ENCODE measurements at regions not wholly inside any gene's neighbourhood (a gene's known extent, or its start where the extent isn't known, plus 50 kb on each side); places are given as distances from the start of the nearest gene placed in this dataset.

- H3K27ac ChIP-seq, result no peak overlapping the region
- intact Hi-C loops (cut with DNase I), result no loop called here
- peak; percentile 78 for TF ChIP-seq CTCF (IDR thresholded peaks at IDR 0.05)
- no peaks in the 10 kb centered on the region for H3K9me3 ChIP-seq
- ATAC-seq (peak; percentile 57), DNase-seq (no peak)
- no peaks in the 10 kb centered on the region for H3K36me3 ChIP-seq
- H3K4me1 ChIP-seq, result no peaks in the 10 kb centered on the region
- H3K4me3 ChIP-seq, result no peak overlapping the region
- peaks cover 13% of the 10 kb centered on the region for H3K27me3 ChIP-seq
Observed at GRCh38 chr2:60641811-60642788, 88.6 kb upstream of the BCL11A start.

- Histone ChIP-seq H3K4me3 (no peak overlapping the region), H3K9me3 (no peaks in the 10 kb centered on the region), H3K36me3 (no peaks in the 10 kb centered on the region), H3K27me3 (peaks cover 14% of the 10 kb centered on the region), H3K27ac (no peak overlapping the region), H3K4me1 (no peaks in the 10 kb centered on the region)
- intact Hi-C loops (cut with DNase I), result no loop called here
- TF ChIP-seq CTCF (IDR thresholded peaks at IDR 0.05), result no peak
- DNase-seq, result no peak
- no peak for ATAC-seq
Observed at GRCh38 chr2:60643747-60644146, 90.3 kb upstream of the BCL11A start.

GRCh38 chr2:60644951-60645350 lies 91.5 kb upstream of the BCL11A start:
- no peak for ATAC-seq
- H3K27me3 ChIP-seq, result peaks cover 14% of the 10 kb centered on the region
- H3K9me3 ChIP-seq, result no peaks in the 10 kb centered on the region
- intact Hi-C loops (cut with DNase I), result no loop called here
- no peaks in the 10 kb centered on the region for H3K36me3 ChIP-seq
- no peak overlapping the region for H3K4me3 ChIP-seq
- no peak for DNase-seq
- no peak for TF ChIP-seq CTCF (IDR thresholded peaks at IDR 0.05)
- no peak overlapping the region for H3K27ac ChIP-seq
- no peaks in the 10 kb centered on the region for H3K4me1 ChIP-seq

GRCh38 chr2:60648191-60648590 lies 94.7 kb upstream of the BCL11A start:
- peaks cover 14% of the 10 kb centered on the region for H3K27me3 ChIP-seq
- ATAC-seq (no peak), DNase-seq (no peak)
- intact Hi-C loops (cut with DNase I), result no loop called here
- TF ChIP-seq CTCF (IDR thresholded peaks at IDR 0.05), result no peak
- no peak overlapping the region for H3K27ac ChIP-seq
- H3K9me3 ChIP-seq, result no peaks in the 10 kb centered on the region
- no peak overlapping the region for H3K4me3 ChIP-seq
- H3K4me1 ChIP-seq, result no peaks in the 10 kb centered on the region
- no peaks in the 10 kb centered on the region for H3K36me3 ChIP-seq

GRCh38 chr2:60649721-60650120 lies 96.3 kb upstream of the BCL11A start:
- intact Hi-C loops (cut with DNase I), result no loop called here
- ATAC-seq (no peak), DNase-seq (no peak)
- H3K4me3 ChIP-seq, result no peak overlapping the region
- peaks cover 14% of the 10 kb centered on the region for H3K27me3 ChIP-seq
- no peaks in the 10 kb centered on the region for H3K4me1 ChIP-seq
- H3K9me3 ChIP-seq, result no peaks in the 10 kb centered on the region
- H3K27ac ChIP-seq, result no peak overlapping the region
- no peak for TF ChIP-seq CTCF (IDR thresholded peaks at IDR 0.05)
- no peaks in the 10 kb centered on the region for H3K36me3 ChIP-seq

Data from upper lobe of right lung (tissue), 1 donor.